A549 (cell line): ENCODE measurements at regions not wholly inside any gene's neighbourhood (a gene's known extent, or its start where the extent isn't known, plus 50 kb on each side); places are given as distances from the start of the nearest gene placed in this dataset.

ENCODE experiments used
- CEBPB ChIP-seq, 2 experiments: fragments of >200 bp in 1 of 2; sonication (Bioruptor Twin) in 1 of 2; formaldehyde crosslinking in 1 of 2; IDR thresholded peaks; 2 replicates each; pipeline ENCODE4 v1.6.1; 2012 to 2016
- CHD4 ChIP-seq: fragments of 200-600 bp; sonication (generic); IDR thresholded peaks from 2 replicates; pipeline ENCODE4 v1.6.1; 2016; ENCODE audit warnings: antibody characterized with exemption, mild to moderate bottlenecking, borderline replicate concordance
- HDAC2 ChIP-seq: fragments of 200-600 bp; sonication (generic); IDR thresholded peaks from 2 replicates; pipeline ENCODE4 v1.6.1; 2016
- MYC ChIP-seq: IDR thresholded peaks from 2 replicates; pipeline ENCODE4 v1.6.1; 2012; ENCODE audit warnings: mild to moderate bottlenecking, inconsistent platforms, low read length, improper control_type of control experiment, borderline replicate concordance
- PHF8 ChIP-seq: fragments of 200-600 bp; sonication (generic); IDR thresholded peaks from 2 replicates; pipeline ENCODE4 v1.6.1; 2016; ENCODE audit warnings: low read depth, mild to moderate bottlenecking, antibody characterized with exemption, moderate library complexity, borderline replicate concordance
- POLR2A ChIP-seq: IDR thresholded peaks from 2 replicates; pipeline ENCODE4 v1.6.1; 2012; ENCODE audit warnings: mild to moderate bottlenecking, low read length
- POLR2AphosphoS2 ChIP-seq: conservative IDR thresholded peaks from 2 replicates; pipeline ENCODE4 v1.6.1; 2012; ENCODE audit warnings: low read length, improper control_type of control experiment, inconsistent platforms
- REST ChIP-seq: fragments of 200-600 bp; sonication (generic); IDR thresholded peaks from 2 replicates; pipeline ENCODE4 v1.6.1; 2016; ENCODE audit warnings: antibody characterized with exemption, mild to moderate bottlenecking, moderate library complexity
- RFX5 ChIP-seq: fragments of 450-650 bp; IDR thresholded peaks from 2 replicates; pipeline ENCODE4 v1.7.1; 2014; ENCODE audit warnings: antibody characterized with exemption, mild to moderate bottlenecking, moderate library complexity
- RNF2 ChIP-seq: fragments of 200-600 bp; sonication (generic); IDR thresholded peaks from 2 replicates; pipeline ENCODE4 v1.6.1; 2016; ENCODE audit warnings: low read depth, mild to moderate bottlenecking, antibody characterized with exemption, moderate library complexity, borderline replicate concordance
- SMC3 ChIP-seq: fragments of >200 bp; sonication (Bioruptor Twin); formaldehyde crosslinking; IDR thresholded peaks from 3 replicates; pipeline ENCODE4 v1.6.1; 2018; ENCODE audit warnings: inconsistent platforms
- TF ChIP-seq, protein P1 (sequence below): fragments of >200 bp; sonication (Bioruptor Twin); formaldehyde crosslinking; IDR thresholded peaks from 3 replicates; pipeline ENCODE4 v1.5.1; 2016
- TF ChIP-seq, protein P2 (sequence below): IDR thresholded peaks from 2 replicates; pipeline ENCODE4 v1.6.1; 2012

GRCh38 chr1:234912548-234913277 lies 215.9 kb downstream of the TOMM20 start:
- TF ChIP-seq RFX5 (no peak), MYC (no peak), POLR2A (no peak), POLR2AphosphoS2 (no peak), HDAC2 (no peak), SMC3 (no peak), REST (no peak), CEBPB (IDR thresholded peaks at IDR 0.05) (no peak), PHF8 (no peak), RNF2 (no peak), CHD4 (no peak)
- TF ChIP-seq, protein P1, sequence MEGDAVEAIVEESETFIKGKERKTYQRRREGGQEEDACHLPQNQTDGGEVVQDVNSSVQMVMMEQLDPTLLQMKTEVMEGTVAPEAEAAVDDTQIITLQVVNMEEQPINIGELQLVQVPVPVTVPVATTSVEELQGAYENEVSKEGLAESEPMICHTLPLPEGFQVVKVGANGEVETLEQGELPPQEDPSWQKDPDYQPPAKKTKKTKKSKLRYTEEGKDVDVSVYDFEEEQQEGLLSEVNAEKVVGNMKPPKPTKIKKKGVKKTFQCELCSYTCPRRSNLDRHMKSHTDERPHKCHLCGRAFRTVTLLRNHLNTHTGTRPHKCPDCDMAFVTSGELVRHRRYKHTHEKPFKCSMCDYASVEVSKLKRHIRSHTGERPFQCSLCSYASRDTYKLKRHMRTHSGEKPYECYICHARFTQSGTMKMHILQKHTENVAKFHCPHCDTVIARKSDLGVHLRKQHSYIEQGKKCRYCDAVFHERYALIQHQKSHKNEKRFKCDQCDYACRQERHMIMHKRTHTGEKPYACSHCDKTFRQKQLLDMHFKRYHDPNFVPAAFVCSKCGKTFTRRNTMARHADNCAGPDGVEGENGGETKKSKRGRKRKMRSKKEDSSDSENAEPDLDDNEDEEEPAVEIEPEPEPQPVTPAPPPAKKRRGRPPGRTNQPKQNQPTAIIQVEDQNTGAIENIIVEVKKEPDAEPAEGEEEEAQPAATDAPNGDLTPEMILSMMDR, result no peak
- TF ChIP-seq, protein P2, sequence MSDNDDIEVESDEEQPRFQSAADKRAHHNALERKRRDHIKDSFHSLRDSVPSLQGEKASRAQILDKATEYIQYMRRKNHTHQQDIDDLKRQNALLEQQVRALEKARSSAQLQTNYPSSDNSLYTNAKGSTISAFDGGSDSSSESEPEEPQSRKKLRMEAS, result no peak
